ENCODE measurements at regions not wholly inside any gene's neighbourhood (a gene's known extent, or its start where the extent isn't known, plus 50 kb on each side); places are given as distances from the start of the nearest gene placed in this dataset.

DNA sequence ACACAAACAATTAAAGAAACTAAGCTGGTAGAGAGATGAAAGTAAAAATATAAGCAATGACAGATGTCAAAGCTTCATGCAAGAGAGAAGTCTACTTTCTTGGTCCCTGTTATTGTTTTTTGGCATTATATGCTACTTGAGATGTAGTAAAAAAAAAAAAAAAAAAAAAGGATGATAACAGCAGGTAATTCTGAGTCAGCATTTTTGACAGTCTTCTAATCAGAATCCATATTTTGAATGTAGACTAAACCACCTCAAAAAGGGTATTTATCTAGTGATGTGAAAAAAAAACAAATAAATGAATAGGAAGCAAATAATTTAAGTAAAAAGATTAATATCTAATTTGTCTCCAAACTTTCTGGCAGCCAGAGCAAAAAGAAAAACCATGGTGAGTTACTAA is 422.2 kb upstream of the CPEB2 start:
- TF ChIP-seq, protein P1, sequence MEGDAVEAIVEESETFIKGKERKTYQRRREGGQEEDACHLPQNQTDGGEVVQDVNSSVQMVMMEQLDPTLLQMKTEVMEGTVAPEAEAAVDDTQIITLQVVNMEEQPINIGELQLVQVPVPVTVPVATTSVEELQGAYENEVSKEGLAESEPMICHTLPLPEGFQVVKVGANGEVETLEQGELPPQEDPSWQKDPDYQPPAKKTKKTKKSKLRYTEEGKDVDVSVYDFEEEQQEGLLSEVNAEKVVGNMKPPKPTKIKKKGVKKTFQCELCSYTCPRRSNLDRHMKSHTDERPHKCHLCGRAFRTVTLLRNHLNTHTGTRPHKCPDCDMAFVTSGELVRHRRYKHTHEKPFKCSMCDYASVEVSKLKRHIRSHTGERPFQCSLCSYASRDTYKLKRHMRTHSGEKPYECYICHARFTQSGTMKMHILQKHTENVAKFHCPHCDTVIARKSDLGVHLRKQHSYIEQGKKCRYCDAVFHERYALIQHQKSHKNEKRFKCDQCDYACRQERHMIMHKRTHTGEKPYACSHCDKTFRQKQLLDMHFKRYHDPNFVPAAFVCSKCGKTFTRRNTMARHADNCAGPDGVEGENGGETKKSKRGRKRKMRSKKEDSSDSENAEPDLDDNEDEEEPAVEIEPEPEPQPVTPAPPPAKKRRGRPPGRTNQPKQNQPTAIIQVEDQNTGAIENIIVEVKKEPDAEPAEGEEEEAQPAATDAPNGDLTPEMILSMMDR (IDR thresholded peaks at IDR 0.05) = no peak
- TF ChIP-seq POLR2A (IDR thresholded peaks at IDR 0.05) (no peak), POLR2AphosphoS5 (IDR thresholded peaks at IDR 0.05; ENCODE audit: insufficient read depth in 1 of 2, low read depth in 1 of 2) (no peak)
- intact Hi-C loops (cut with DNase I) = no loop called here
- no peaks in the 10 kb centered on the region for H3K9me3 ChIP-seq
- DNase-seq (ENCODE audit: extremely low spot score in 2 of 2) = no peak
- no peak overlapping the region for H3K4me3 ChIP-seq
- no peaks in the 10 kb centered on the region for H3K27me3 ChIP-seq
- H3K27ac ChIP-seq = no peak overlapping the region
- H3K36me3 ChIP-seq = no peaks in the 10 kb centered on the region
- no peaks in the 10 kb centered on the region for H3K4me1 ChIP-seq

DNA sequence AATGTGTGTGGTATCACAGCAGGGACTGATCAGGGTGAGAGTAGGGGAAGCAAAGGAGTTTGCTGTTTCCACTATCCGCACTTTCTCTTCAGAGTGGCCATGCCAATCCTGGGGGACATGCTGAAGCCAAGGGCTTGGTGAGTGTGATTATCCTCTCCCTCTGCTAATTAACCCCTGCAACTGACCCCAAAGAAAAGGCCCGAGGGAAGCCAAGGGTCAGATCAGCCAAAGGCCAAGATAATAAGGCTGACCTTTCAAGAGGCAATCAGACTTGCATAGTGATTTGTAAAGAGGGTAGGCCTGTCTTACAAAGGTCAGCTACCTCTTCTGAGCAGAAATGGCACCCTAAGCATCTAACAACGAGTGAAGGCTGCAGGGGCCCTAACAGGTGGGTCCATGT is 420.5 kb upstream of the CPEB2 start:
- Histone ChIP-seq H3K27ac (no peak overlapping the region), H3K36me3 (no peaks in the 10 kb centered on the region), H3K27me3 (no peaks in the 10 kb centered on the region), H3K9me3 (no peaks in the 10 kb centered on the region), H3K4me1 (no peaks in the 10 kb centered on the region), H3K4me3 (no peak overlapping the region)
- TF ChIP-seq, protein P1 (IDR thresholded peaks at IDR 0.05) = no peak
- TF ChIP-seq POLR2A (IDR thresholded peaks at IDR 0.05) = no peak
- no peak for TF ChIP-seq POLR2AphosphoS5 (IDR thresholded peaks at IDR 0.05; ENCODE audit: insufficient read depth in 1 of 2, low read depth in 1 of 2)
- DNase-seq (ENCODE audit: extremely low spot score in 2 of 2) = no peak
- intact Hi-C loops (cut with DNase I) = no loop called here

DNA sequence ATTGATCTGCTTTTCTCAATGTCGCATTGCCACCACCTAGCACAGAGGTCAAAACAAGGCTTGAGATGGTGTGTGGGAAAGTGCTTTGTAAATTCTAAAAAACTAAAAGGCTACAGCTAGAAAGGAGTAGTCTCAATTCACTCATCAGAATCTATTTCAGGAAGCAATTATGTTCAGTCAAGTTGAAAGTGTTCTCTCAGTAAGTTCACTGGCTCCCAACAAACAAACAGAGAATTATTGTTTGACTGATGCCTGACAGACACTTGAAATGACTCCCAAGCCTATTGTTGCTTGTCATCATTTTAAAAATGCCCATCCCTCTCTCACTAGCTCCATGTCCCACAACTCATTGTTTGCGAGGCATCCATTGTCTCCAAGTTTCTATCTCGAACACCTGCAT is 419.6 kb upstream of the CPEB2 start:
- intact Hi-C loops (cut with DNase I) = no loop called here
- H3K27ac ChIP-seq = no peak overlapping the region
- H3K4me3 ChIP-seq = no peak overlapping the region
- no peaks in the 10 kb centered on the region for H3K27me3 ChIP-seq
- no peak for DNase-seq (ENCODE audit: extremely low spot score in 2 of 2)
- TF ChIP-seq, protein P1 (IDR thresholded peaks at IDR 0.05) = no peak
- TF ChIP-seq POLR2AphosphoS5 (IDR thresholded peaks at IDR 0.05; ENCODE audit: insufficient read depth in 1 of 2, low read depth in 1 of 2) = no peak
- no peak for TF ChIP-seq POLR2A (IDR thresholded peaks at IDR 0.05)
- no peaks in the 10 kb centered on the region for H3K36me3 ChIP-seq
- H3K4me1 ChIP-seq = no peaks in the 10 kb centered on the region
- no peaks in the 10 kb centered on the region for H3K9me3 ChIP-seq

DNA sequence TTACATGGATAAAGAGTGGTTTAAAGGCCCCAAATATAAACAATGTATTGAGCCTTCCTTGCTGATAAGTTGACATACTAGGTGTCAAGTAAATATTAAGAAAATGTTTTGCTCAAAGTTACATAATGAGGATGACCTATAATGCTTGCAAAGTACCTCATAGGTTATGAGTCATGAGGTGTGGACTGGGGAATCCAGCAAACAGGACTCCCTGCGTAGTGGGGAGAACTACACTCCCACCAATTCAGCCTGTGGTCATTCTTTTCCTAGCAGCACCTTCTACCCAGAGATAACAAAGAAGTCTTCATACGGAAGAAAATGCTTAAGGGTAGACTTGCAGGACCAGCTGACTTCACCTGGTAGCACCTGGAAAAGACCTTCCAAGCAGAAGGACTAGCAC is 418.9 kb upstream of the CPEB2 start:
- intact Hi-C loops (cut with DNase I) = no loop called here
- DNase-seq (ENCODE audit: extremely low spot score in 2 of 2) = no peak
- H3K9me3 ChIP-seq = no peaks in the 10 kb centered on the region
- H3K27me3 ChIP-seq = no peaks in the 10 kb centered on the region
- H3K4me1 ChIP-seq = no peaks in the 10 kb centered on the region
- H3K4me3 ChIP-seq = no peak overlapping the region
- TF ChIP-seq POLR2AphosphoS5 (IDR thresholded peaks at IDR 0.05; ENCODE audit: insufficient read depth in 1 of 2, low read depth in 1 of 2) (no peak), POLR2A (IDR thresholded peaks at IDR 0.05) (no peak)
- TF ChIP-seq, protein P1 (IDR thresholded peaks at IDR 0.05) = no peak
- no peaks in the 10 kb centered on the region for H3K36me3 ChIP-seq
- no peak overlapping the region for H3K27ac ChIP-seq

DNA sequence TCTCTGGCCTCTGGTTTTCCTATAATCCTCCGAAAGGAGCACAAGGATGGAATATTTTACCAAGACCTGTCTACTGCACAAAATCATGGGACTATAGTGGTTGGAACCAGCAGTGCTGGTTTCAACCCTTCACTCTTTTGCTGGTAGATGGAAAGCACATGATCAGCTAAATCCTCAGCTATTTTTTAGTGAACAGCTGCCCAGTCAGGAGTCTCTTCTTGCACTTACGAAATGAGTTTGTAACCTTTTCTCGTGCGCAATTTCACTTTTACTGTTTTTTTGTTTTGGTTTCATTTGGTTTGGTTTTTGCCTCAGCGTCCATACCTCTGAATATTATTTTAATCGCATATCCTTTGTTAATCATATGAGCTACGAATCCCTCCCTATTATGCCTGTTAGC is 418.5 kb upstream of the CPEB2 start:
- Histone ChIP-seq H3K27me3 (no peaks in the 10 kb centered on the region), H3K4me1 (no peaks in the 10 kb centered on the region), H3K36me3 (no peaks in the 10 kb centered on the region), H3K27ac (no peak overlapping the region), H3K9me3 (no peaks in the 10 kb centered on the region), H3K4me3 (no peak overlapping the region)
- TF ChIP-seq, protein P1 (IDR thresholded peaks at IDR 0.05) = no peak
- TF ChIP-seq POLR2AphosphoS5 (IDR thresholded peaks at IDR 0.05; ENCODE audit: insufficient read depth in 1 of 2, low read depth in 1 of 2) = no peak
- no peak for TF ChIP-seq POLR2A (IDR thresholded peaks at IDR 0.05)
- no peak for DNase-seq (ENCODE audit: extremely low spot score in 2 of 2)
- intact Hi-C loops (cut with DNase I) = no loop called here

Measured in vagina (tissue), 2 donors.